Loucy (cell line): ENCODE measurements at regions not wholly inside any gene's neighbourhood (a gene's known extent, or its start where the extent isn't known, plus 50 kb on each side); places are given as distances from the start of the nearest gene placed in this dataset.

Experiments
- CTCF ChIP-seq: fragments of 200-600 bp; sonication (generic); conservative IDR thresholded peaks from 2 replicates; pipeline ENCODE4 v1.5.1; 2014; ENCODE audit warnings: mild to moderate bottlenecking, antibody characterized with exemption, low read length
- EZH2phosphoT487 ChIP-seq: fragments of 200-600 bp; IDR thresholded peaks from 2 replicates; pipeline ENCODE4 v1.6.1; 2018; ENCODE audit warnings: antibody characterized with exemption, mild to moderate bottlenecking, moderate library complexity, borderline replicate concordance

GRCh38 chr14:55741240-55741639 lies 161.2 kb downstream of the KTN1 start:
- no peak for TF ChIP-seq CTCF
- no peak for TF ChIP-seq EZH2phosphoT487
